NCI-H460 (cell line): ENCODE measurements at regions not wholly inside any gene's neighbourhood (a gene's known extent, or its start where the extent isn't known, plus 50 kb on each side); places are given as distances from the start of the nearest gene placed in this dataset.
"Not testable (repeated sequence)": the region's sequence is repeated elsewhere in the genome, so short reads cannot be mapped to it uniquely, and the experiment has no call there.

Experiments used
- DNase-seq: peaks from one replicate; pipeline ENCODE4 v3.0.0-alpha.2; 2016; ENCODE audit warnings: low read depth; ENCODE audit errors: extremely low read depth

DNA sequence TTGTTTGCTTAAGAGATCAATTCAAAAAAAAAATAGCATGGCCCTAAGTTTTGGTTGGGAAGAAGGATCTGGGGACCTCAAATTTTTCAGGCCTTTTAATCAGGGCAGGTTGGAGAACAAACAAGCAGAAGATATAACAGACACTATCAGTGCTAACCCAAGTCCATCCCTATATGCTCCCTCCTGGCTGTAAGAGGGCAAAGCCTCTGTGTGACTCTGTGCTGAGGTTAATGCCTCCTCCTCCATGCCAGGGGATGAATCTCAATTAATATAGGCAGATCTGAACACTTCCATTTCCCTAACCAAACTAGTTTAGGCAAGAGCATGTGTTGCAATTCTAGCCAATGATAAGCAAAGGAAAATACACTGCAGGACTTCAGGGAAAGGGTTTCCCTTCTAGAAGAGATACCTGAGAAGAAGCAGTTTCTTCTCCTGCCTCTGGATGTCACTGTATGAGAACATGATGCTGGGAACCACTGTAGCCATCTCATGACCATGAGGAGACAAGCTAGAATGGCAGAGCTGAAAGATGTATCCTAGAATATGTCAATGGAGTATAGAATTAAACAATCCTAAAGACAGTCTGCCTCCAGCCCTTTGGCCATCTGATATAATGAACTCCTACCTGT, 76.0 kb downstream of the CHD9NB start:
- DNase-seq, result no peak

- no peak for DNase-seq
These were observed 85.0 kb downstream of the CHD9NB start for GRCh38 chr16:52967744-52968143.

GRCh38 chr16:52964290-52964689, 88.4 kb downstream of the CHD9NB start:
- DNase-seq, result no peak

- no peak for DNase-seq
These were observed 88.8 kb downstream of the CHD9NB start for GRCh38 chr16:52963855-52964242.

DNA sequence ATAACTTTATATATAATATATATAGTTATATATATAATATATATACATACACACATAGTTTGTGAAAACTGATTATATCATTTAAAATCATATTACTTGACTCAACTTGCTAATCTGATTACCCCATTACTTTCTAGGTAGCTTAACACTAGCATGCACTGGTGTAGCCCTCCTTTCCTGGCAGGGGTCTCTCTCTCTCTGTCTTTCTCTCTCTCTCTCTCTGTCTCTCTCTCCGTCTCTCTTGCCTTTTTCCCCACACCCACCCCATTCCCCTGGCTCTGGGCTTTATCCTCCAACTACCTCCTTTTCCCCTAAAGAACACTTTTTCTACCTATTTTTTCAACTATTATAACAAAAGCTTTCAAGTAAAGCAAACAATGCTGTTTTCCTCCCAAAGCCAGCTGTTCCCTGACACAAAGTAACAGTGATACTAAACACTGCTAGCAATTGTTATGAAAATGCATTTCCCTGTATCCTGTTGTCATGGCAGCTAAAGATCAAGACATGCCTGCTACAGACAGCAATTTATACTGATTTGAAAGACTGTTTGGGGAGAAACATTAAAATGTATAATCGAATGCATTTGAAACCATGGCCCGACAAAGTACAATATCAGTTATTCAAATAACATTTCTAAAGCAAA, 89.4 kb downstream of the CHD9NB start:
- DNase-seq, result no peak

DNA sequence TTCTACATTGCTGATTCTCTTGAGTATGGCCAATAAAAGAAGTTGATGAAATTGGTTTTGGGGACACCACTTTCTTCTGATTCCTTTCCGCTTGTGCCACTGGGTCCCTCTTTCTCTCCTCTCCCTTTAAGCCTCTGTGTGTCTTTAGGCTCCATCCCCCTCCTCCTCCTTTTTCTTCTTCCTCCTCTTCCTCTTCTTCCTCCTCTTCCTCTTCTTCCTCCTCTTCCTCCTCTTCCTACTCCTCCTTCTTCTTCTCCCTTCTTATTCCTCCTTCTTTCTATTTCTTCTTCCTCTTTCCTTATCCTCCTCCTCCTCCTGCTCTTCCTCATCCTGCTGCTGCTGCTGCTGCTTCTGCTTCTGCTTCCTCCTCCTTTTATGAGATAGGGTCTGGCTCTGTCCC, 93.7 kb downstream of the CHD9NB start:
- no peak for DNase-seq

GRCh38 chr16:52957199-52957598, 95.5 kb downstream of the CHD9NB start:
- no peak for DNase-seq

GRCh38 chr16:52956044-52956443, 96.7 kb downstream of the CHD9NB start:
- DNase-seq, result no peak

GRCh38 chr16:52953215-52953614, 99.5 kb downstream of the CHD9NB start:
- no peak for DNase-seq

GRCh38 chr16:52948946-52949345, 103.8 kb downstream of the CHD9NB start:
- no peak for DNase-seq

DNA sequence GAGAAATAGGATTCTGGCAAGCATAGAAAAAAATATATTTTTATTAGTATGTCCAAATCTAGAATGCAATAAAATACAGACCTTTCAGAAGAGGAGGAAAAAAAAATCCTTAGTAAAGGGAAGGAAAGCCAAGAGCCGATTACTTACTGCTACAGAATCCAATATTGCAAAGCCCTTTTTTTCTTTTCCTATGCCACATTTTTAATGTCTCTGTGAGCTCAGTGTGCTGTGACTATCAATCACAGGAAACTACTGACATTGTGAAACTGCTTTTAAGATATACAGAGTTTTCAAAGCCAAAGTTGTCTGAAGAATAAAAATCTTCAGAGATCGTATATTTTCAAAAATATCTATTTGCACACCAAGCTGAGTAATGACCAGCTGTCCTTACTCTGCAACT, 120.4 kb downstream of the CHD9NB start:
- DNase-seq, result no peak

DNA sequence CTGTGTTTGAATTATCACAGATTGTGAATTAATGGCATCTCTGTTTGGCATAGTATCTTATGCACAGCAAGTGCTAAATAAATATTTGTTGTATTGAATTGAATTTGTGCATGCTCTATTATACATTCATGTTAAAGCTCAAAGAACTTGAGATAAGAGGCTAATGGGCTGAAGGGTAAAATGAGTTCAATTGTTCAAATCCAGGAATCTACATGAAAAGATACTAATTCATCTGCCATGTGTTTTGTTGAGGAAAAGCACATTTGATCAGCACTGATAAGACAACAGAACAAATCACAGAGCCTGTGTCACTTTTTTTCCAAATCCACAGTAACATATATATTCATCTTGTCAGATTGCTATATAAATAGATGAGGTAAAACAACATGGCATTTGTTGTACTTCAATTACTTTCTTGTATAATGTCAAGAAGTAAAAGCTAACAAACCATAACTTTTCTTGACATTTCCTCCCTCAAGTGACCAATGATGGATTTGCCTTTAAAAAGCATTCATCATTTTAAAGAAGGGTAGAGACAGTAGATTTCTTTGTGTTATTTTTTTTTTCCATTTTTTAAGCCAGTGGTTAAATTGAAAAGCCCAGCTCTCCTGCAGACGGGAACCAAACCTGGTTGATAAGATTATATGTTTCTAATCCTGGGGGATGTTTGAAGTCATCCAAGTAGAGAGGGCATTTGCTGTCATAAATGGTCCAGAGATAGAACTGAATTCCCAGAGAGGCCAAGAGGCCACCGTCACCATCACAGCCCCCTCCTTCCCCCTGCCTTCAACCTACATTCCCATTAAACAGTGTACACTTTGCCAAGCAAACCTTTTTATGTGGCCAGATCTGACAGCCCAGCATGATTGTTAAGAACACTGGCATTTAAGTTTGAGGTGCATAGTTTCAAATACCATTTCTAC, 123.0 kb downstream of the CHD9NB start:
- no peak for DNase-seq

DNA sequence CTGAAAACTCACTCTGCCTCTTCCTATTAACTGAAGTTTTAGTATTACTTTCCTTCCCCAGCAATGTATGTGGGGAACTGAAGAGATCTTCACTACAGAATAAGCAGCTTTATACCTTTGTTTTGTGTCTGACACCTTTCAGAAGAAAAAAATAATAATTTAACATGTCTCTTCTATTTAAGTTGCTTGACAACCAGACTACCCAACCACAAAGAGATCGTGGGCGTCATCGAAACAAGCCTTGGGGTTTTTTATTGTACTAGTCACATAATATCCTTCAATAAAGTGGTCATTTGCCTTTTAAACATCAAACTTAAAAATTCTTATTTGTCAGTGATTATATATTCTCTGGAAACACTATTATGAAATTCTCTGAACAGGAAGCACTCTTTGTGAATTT, 123.7 kb downstream of the CHD9NB start:
- DNase-seq, result no peak

DNA sequence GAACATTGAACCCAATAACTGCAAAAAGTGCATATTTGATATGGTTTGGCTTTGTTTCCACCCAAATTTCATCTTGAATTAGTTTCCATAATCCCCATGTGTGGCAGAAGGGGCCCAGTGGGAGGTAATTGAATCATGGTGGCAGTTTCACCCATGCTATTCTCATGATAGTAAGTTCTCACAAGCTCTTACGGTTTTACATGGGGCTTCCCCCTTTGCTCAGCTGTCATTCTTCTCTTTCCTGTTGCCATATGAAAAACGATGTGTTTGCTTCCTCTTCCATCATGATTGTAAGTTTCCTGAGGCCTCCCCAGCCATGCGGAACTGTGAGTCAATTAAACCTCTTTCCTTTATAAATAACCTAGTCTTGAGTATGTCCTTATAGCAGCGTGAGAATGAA, 127.6 kb downstream of the CHD9NB start:
- DNase-seq, result no peak

GRCh38 chr16:52924162-52924561, 128.5 kb downstream of the CHD9NB start:
- no peak for DNase-seq

DNA sequence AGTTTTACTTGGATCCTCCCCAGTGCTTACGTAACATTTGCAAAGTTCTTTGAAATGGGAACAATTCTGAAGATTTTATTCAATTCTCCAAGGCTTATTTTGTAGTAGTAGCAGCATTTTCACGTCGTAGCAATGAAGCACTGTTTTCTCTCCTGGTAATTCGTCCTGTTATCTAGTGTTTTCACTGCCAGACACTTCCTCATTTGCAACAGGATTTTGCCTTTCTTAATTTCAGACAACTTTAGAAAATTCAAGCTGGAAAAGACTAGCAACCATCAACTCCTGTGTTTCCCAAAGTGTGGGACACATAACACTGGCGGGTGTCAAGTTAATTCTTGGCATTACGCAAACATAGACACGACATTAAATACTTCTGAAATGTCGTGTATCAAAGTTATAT, 131.6 kb downstream of the CHD9NB start:
- no peak for DNase-seq

DNA sequence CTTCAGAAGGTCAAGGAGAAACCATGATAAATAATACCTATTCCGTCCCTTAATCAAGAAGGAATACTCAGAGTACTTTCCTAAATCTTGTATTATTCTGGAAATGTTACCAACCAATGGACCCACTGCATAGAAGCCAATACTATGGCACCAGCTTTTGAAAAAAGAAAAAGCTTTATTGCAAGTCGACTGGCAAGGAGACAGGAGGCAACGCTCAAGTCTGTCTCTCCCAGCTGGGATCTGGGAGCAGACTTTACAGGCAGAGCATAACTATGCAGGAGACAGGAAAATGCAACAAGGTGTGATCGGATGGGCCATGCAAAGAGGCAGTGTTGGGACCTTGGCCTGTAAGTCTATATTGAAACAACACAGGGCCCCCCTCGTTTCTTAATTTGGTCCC, 132.4 kb downstream of the CHD9NB start:
- DNase-seq, result no peak

- DNase-seq, result no peak
These were observed 138.3 kb downstream of the CHD9NB start for GRCh38 chr16:52914428-52914827.

- peak; percentile 54 for DNase-seq
These were observed 140.0 kb downstream of the CHD9NB start for GRCh38 chr16:52912565-52913173.

- DNase-seq, result not testable (repeated sequence)
These were observed 144.6 kb downstream of the CHD9NB start for GRCh38 chr16:52908057-52908456.

DNA sequence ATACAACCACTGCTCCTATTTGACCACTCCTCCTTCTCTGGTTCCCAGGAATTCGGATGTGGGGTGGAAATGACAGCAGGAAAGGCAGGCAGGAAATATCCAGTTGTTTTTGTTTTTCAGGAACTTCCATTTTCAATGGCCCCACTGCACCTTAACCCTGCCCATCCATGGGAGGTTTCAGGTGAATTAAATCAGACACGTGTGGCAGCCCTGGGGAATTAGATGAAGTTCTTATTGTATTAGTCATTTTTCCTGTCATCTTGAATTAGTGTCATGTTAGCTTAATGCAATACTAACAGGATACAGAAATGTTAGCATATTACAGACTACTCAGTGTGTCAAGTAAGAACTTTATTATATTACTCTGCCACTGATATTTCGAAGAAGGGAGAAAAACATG, 146.4 kb downstream of the CHD9NB start:
- DNase-seq, result no peak
